H1 (cell line): ENCODE measurements at regions not wholly inside any gene's neighbourhood (a gene's known extent, or its start where the extent isn't known, plus 50 kb on each side); places are given as distances from the start of the nearest gene placed in this dataset.

Source experiments
- CTCF ChIA-PET: fragments of 300-600 bp; sonication (Branson Sonifier 250); formaldehyde crosslinking; loops from one replicate; lab custom pipeline; 2021; ENCODE audit not compliant: partially characterized antibody; lab: Charles Lee
- POLR2A ChIA-PET: fragments of 300-600 bp; sonication (Branson Sonifier 250); formaldehyde crosslinking; loops from one replicate; lab custom pipeline; 2021; ENCODE audit warnings: inconsistent platforms; ENCODE audit not compliant: partially characterized antibody; lab: Charles Lee
- DNase-seq, 2 experiments: peaks; one replicate each; pipeline versions ENCODE4 v3.0.0 to v3.0.0-alpha.2; 2010 to 2022; ENCODE audit warnings: low spot score in 2 of 2, low read depth in 1 of 2, mixed read lengths in 1 of 2
- FAIRE-seq: peaks from 2 replicates; lab custom pipeline; 2011; peaks lifted over from hg19 to GRCh38; lab: Jason Lieb, UNC
- H2AFZ ChIP-seq: 2 replicates; pipeline ENCODE4 v1.8.1; 2012; ENCODE audit warnings: low read length, inconsistent platforms
- H2AK5ac ChIP-seq: 2 replicates; pipeline ENCODE4 v1.6.1; 2013; ENCODE audit warnings: low read depth, low read length
- H2BK120ac ChIP-seq: replicated peaks from 2 replicates; pipeline ENCODE3; 2013; ENCODE audit warnings: low read depth, low read length, inconsistent platforms
- H2BK12ac ChIP-seq: 2 replicates; pipeline ENCODE4 v1.6.1; 2013; ENCODE audit warnings: low read depth, low read length
- H2BK15ac ChIP-seq: 2 replicates; pipeline ENCODE4 v1.6.1; 2013; ENCODE audit warnings: low read length
- H2BK20ac ChIP-seq: 2 replicates; pipeline ENCODE4 v1.6.1; 2013; ENCODE audit warnings: low read length
- H2BK5ac ChIP-seq: 2 replicates; pipeline ENCODE4 v1.6.1; 2013; ENCODE audit warnings: low read depth, low read length
- H3K14ac ChIP-seq: 2 replicates; pipeline ENCODE4 v1.6.1; 2013; ENCODE audit warnings: inconsistent platforms; ENCODE audit not compliant: insufficient read length
- H3K18ac ChIP-seq: 2 replicates; pipeline ENCODE4 v1.6.1; 2013; ENCODE audit warnings: low read length; ENCODE audit errors: extremely low read depth
- H3K23ac ChIP-seq: 2 replicates; pipeline ENCODE4 v1.6.1; 2013; ENCODE audit warnings: inconsistent platforms; ENCODE audit not compliant: insufficient read length
- H3K23me2 ChIP-seq: 2 replicates; pipeline ENCODE4 v1.6.1; 2013; ENCODE audit warnings: low read depth, low read length
- H3K27ac ChIP-seq: 2 replicates; pipeline ENCODE4 v1.6.1; 2011; ENCODE audit warnings: low read depth, low read length, inconsistent platforms
- H3K27me3 ChIP-seq, 4 experiments: replicated peaks in 1 of 4; 1 replicate in 1 of 4; 2 replicates in 3 of 4; pipeline versions ENCODE4 v1.6.1 to v1.8.1; 2011 to 2013; ENCODE audit warnings: low read length in 3 of 4, mild to moderate bottlenecking in 3 of 4, inconsistent platforms in 2 of 4, mixed read lengths in 2 of 4, moderate library complexity in 1 of 4; ENCODE audit not compliant: control insufficient read depth in 3 of 4, insufficient read depth in 3 of 4; ENCODE audit errors: extremely low read depth in 1 of 4
- H3K36me3 ChIP-seq, 4 experiments: 2 replicates each; pipeline versions ENCODE4 v1.6.1 to v1.8.1; 2011 to 2013; ENCODE audit warnings: mild to moderate bottlenecking in 4 of 4, low read length in 3 of 4, moderate library complexity in 2 of 4, control low read depth in 1 of 4, inconsistent platforms in 1 of 4; ENCODE audit not compliant: insufficient read depth in 4 of 4, control insufficient read depth in 2 of 4
- H3K4ac ChIP-seq: replicated peaks from 2 replicates; pipeline ENCODE3; 2013; ENCODE audit warnings: low read length, low read depth, mixed read lengths, inconsistent platforms; ENCODE audit not compliant: insufficient read length
- H3K4me1 ChIP-seq, 4 experiments: replicated peaks in 1 of 4; 1 replicate in 1 of 4; 2 replicates in 3 of 4; pipeline versions ENCODE4 v1.6.1 to v1.8.1; 2011 to 2013; ENCODE audit warnings: low read length in 3 of 4, inconsistent platforms in 2 of 4, mixed read lengths in 1 of 4; ENCODE audit not compliant: insufficient read depth in 4 of 4, control insufficient read depth in 3 of 4
- H3K4me2 ChIP-seq, 2 experiments: 2 replicates each; pipeline versions ENCODE4 v1.6.1 to v1.8.1; 2011 to 2013; ENCODE audit warnings: low read depth in 2 of 2, low read length in 2 of 2, control low read depth in 1 of 2, inconsistent platforms in 1 of 2, mild to moderate bottlenecking in 1 of 2; ENCODE audit not compliant: insufficient read depth in 1 of 2
- H3K4me3 ChIP-seq, 4 experiments: fragments of 200-600, 300-600 bp in 1 of 4; sonication (generic), shearing (Covaris generic), sonication (Bioruptor Twin) in 1 of 4; 2 replicates each; pipeline versions ENCODE4 v1.5.1 to v1.8.1; 2011 to 2016; ENCODE audit warnings: low read length in 4 of 4, low read depth in 3 of 4, control low read depth in 2 of 4, inconsistent platforms in 2 of 4, mild to moderate bottlenecking in 2 of 4, mixed read lengths in 1 of 4, moderate library complexity in 1 of 4; ENCODE audit not compliant: insufficient read depth in 2 of 4; ENCODE audit errors: extremely low read depth in 1 of 4
- H3K56ac ChIP-seq: replicated peaks from 2 replicates; pipeline ENCODE3; 2013; ENCODE audit warnings: low read depth, mild to moderate bottlenecking, mixed read lengths, low read length, inconsistent platforms; ENCODE audit not compliant: insufficient read length
- H3K79me1 ChIP-seq: 2 replicates; pipeline ENCODE4 v1.6.1; 2013; ENCODE audit warnings: low read depth, low read length, control low read depth
- H3K79me2 ChIP-seq, 2 experiments: 2 replicates each; pipeline versions ENCODE4 v1.6.1 to v1.8.1; 2012 to 2013; ENCODE audit warnings: low read length in 2 of 2, mild to moderate bottlenecking in 2 of 2, inconsistent platforms in 1 of 2; ENCODE audit not compliant: insufficient read depth in 2 of 2, control insufficient read depth in 1 of 2
- H3K9ac ChIP-seq, 4 experiments: replicated peaks in 1 of 4; 1 replicate in 1 of 4; 2 replicates in 3 of 4; pipeline versions ENCODE4 v1.6.1 to v1.8.1; 2011 to 2013; ENCODE audit warnings: low read depth in 3 of 4, low read length in 3 of 4, control low read depth in 2 of 4, mild to moderate bottlenecking in 2 of 4, moderate library complexity in 2 of 4, inconsistent platforms in 1 of 4; ENCODE audit errors: extremely low read depth in 1 of 4
- H3K9me3 ChIP-seq, 2 experiments: 2 replicates each; pipeline versions ENCODE4 v1.6.1 to v1.8.1; 2012 to 2013; ENCODE audit warnings: mild to moderate bottlenecking in 2 of 2, moderate library complexity in 2 of 2, control low read depth in 1 of 2, inconsistent platforms in 1 of 2, low read depth in 1 of 2, low read length in 1 of 2, mixed read lengths in 1 of 2; ENCODE audit not compliant: insufficient read depth in 2 of 2
- H4K20me1 ChIP-seq, 2 experiments: replicated peaks in 1 of 2; 2 replicates each; pipeline versions ENCODE3 to v1.8.1; 2011 to 2013; ENCODE audit warnings: inconsistent platforms in 2 of 2, low read length in 2 of 2, mild to moderate bottlenecking in 1 of 2; ENCODE audit not compliant: insufficient read depth in 2 of 2, control insufficient read depth in 1 of 2
- H4K5ac ChIP-seq: 2 replicates; pipeline ENCODE4 v1.6.1; 2013; ENCODE audit warnings: low read length, low read depth, mixed read lengths, inconsistent platforms; ENCODE audit not compliant: insufficient read length
- H4K8ac ChIP-seq: 2 replicates; pipeline ENCODE4 v1.8.0; 2013; ENCODE audit warnings: mild to moderate bottlenecking, moderate library complexity, low read length, inconsistent platforms; ENCODE audit not compliant: insufficient read depth; ENCODE audit errors: extremely low read depth
- H4K91ac ChIP-seq: replicated peaks from 2 replicates; pipeline ENCODE3; 2013; ENCODE audit warnings: low read length, mixed read lengths, inconsistent platforms; ENCODE audit not compliant: insufficient read length
- CBX5 ChIP-seq: fragments of 300-800, 300-1000 bp; sonication (generic); IDR thresholded peaks from 2 replicates; pipeline ENCODE4 v1.7.1; 2016; ENCODE audit warnings: antibody characterized with exemption, low read length, low read depth
- CBX8 ChIP-seq: fragments of 300-800, 300-1000 bp; sonication (generic); IDR thresholded peaks from 2 replicates; pipeline ENCODE4 v1.7.1; 2016; ENCODE audit warnings: low read depth, low read length, borderline replicate concordance
- CHD2 ChIP-seq: IDR thresholded peaks from 2 replicates; pipeline ENCODE4 v1.6.1; 2012; ENCODE audit warnings: low read length, improper control_type of control experiment
- CREB1 ChIP-seq: IDR thresholded peaks from 2 replicates; pipeline ENCODE4 v1.6.1; 2012; ENCODE audit warnings: inconsistent platforms
- FOSL1 ChIP-seq: IDR thresholded peaks from 2 replicates; pipeline ENCODE4 v1.6.1; 2011; ENCODE audit warnings: mild to moderate bottlenecking, low read depth, low read length, moderate library complexity; ENCODE audit not compliant: insufficient read depth
- GABPA ChIP-seq: IDR thresholded peaks from 2 replicates; pipeline ENCODE4 v1.6.1; 2011; ENCODE audit warnings: mild to moderate bottlenecking, low read length, moderate library complexity, borderline replicate concordance; ENCODE audit not compliant: insufficient read depth
- MAFK ChIP-seq: IDR thresholded peaks from 2 replicates; pipeline ENCODE4 v1.6.1; 2012; ENCODE audit warnings: low read depth, mild to moderate bottlenecking, improper control_type of control experiment, low read length
- NRF1 ChIP-seq: IDR thresholded peaks from 2 replicates; pipeline ENCODE4 v1.6.1; 2011; ENCODE audit warnings: mild to moderate bottlenecking, low read depth, low read length, improper control_type of control experiment
- POLR2A ChIP-seq, 2 experiments: IDR thresholded peaks; 1 replicate in 1 of 2; 2 replicates in 1 of 2; pipeline ENCODE4 v1.6.1; 2011; ENCODE audit warnings: low read depth in 2 of 2, low read length in 2 of 2, mild to moderate bottlenecking in 2 of 2; ENCODE audit errors: control extremely low read depth in 1 of 2
- RAD21 ChIP-seq, 2 experiments: IDR thresholded peaks in 1 of 2; conservative IDR thresholded peaks in 1 of 2; 2 replicates each; pipeline ENCODE4 v1.6.1; 2011; ENCODE audit warnings: low read depth in 2 of 2, low read length in 2 of 2, improper control_type of control experiment in 1 of 2, inconsistent platforms in 1 of 2, mild to moderate bottlenecking in 1 of 2, moderate library complexity in 1 of 2
- SIN3A ChIP-seq, 2 experiments: IDR thresholded peaks in 1 of 2; conservative IDR thresholded peaks in 1 of 2; 2 replicates each; pipeline ENCODE4 v1.6.1; 2011 to 2012; ENCODE audit warnings: low read length in 2 of 2, improper control_type of control experiment in 1 of 2, low read depth in 1 of 2, mild to moderate bottlenecking in 1 of 2
- SP4 ChIP-seq: IDR thresholded peaks from 2 replicates; pipeline ENCODE4 v1.6.1; 2012; ENCODE audit warnings: low read length, inconsistent platforms
- TAF1 ChIP-seq: IDR thresholded peaks from 2 replicates; pipeline ENCODE4 v1.6.1; 2011; ENCODE audit warnings: mild to moderate bottlenecking, low read depth, low read length
- WGBS, 2 experiments: shearing (Covaris generic) in 1 of 2; methylation state at CpG; one replicate each; pipeline versions ENCODE4 v1.1.6 to v1.1.7; 2013 to 2015; ENCODE audit warnings: low lambda C conversion rate in 2 of 2, mixed read lengths in 2 of 2, inconsistent platforms in 1 of 2, low coverage in 1 of 2, missing lambda C conversion rate in 1 of 2; ENCODE audit not compliant: insufficient replicate concordance in 2 of 2, insufficient coverage in 1 of 2, insufficient read length in 1 of 2; ENCODE audit errors: extremely low coverage in 1 of 2, missing lambda C conversion rate in 1 of 2; 5-methylcytosine and 5-hydroxymethylcytosine counted together

- H3K4me2 ChIP-seq = no peak overlapping the region
- H3K4me3 ChIP-seq = no peak overlapping the region
- H3K18ac ChIP-seq = no peak overlapping the region
- no peak overlapping the region for H2BK5ac ChIP-seq
- DNase-seq (no peak), FAIRE-seq (no peak)
- no peak overlapping the region for H3K23ac ChIP-seq
- no peaks in the 10 kb centered on the region for H3K23me2 ChIP-seq
- no peaks in the 10 kb centered on the region for H3K36me3 ChIP-seq
- H3K4ac ChIP-seq = no peak overlapping the region
- no peak overlapping the region for H3K27ac ChIP-seq
- H2AK5ac ChIP-seq = no peak overlapping the region
- WGBS, 2 experiments = 97% methylated on average over 2 of the region's 2 CpGs; no CpG with 5 or more reads in 1 of the 2 experiments
- H2BK120ac ChIP-seq = no peak overlapping the region
- H4K20me1 ChIP-seq = no peaks in the 10 kb centered on the region
- H3K14ac ChIP-seq = no peak overlapping the region
- H2AFZ ChIP-seq = no peak overlapping the region
- no peak overlapping the region for H4K91ac ChIP-seq
- H3K9me3 ChIP-seq = no peaks in the 10 kb centered on the region
- POLR2A ChIA-PET = no interaction called here
- H2BK20ac ChIP-seq = no peak overlapping the region
- no peak overlapping the region for H3K9ac ChIP-seq
- CTCF ChIA-PET = no interaction called here
- H2BK12ac ChIP-seq = no peak overlapping the region
- no peaks in the 10 kb centered on the region for H3K27me3 ChIP-seq
- no peaks in the 10 kb centered on the region for H3K79me2 ChIP-seq
- H4K8ac ChIP-seq = no peak overlapping the region
- no peaks in the 10 kb centered on the region for H3K79me1 ChIP-seq
- no peak overlapping the region for H3K56ac ChIP-seq
- TF ChIP-seq RAD21 (IDR thresholded peaks at IDR 0.05 in 1 of 2, conservative IDR thresholded peaks at IDR 0.05 in 1 of 2; ENCODE audit: low read depth in 2 of 2, low read length in 2 of 2) (no peak), CREB1 (no peak), SP4 (no peak), CBX8 (no peak), GABPA (no peak), FOSL1 (no peak), NRF1 (no peak), MAFK (no peak), TAF1 (no peak), CHD2 (no peak), CBX5 (no peak), POLR2A (IDR thresholded peaks at IDR 0.05; ENCODE audit: control extremely low read depth in 1 of 2, low read depth in 2 of 2, low read length in 2 of 2) (no peak), SIN3A (conservative IDR thresholded peaks at IDR 0.05 in 1 of 2, IDR thresholded peaks at IDR 0.05 in 1 of 2; ENCODE audit: low read depth in 1 of 2, low read length in 2 of 2) (no peak)
- H3K4me1 ChIP-seq = no peaks in the 10 kb centered on the region
- no peak overlapping the region for H2BK15ac ChIP-seq
- H4K5ac ChIP-seq = no peak overlapping the region
These were observed 203.3 kb upstream of the EMCN start for GRCh38 chr4:100721077-100721476.
